Mesenteric fat pad (tissue), 1 donor: ENCODE measurements at regions not wholly inside any gene's neighbourhood (a gene's known extent, or its start where the extent isn't known, plus 50 kb on each side); places are given as distances from the start of the nearest gene placed in this dataset.
"Not testable (repeated sequence)": the region's sequence is repeated elsewhere in the genome, so short reads cannot be mapped to it uniquely, and the experiment has no call there.

Source experiments
- DNase-seq: peaks from one replicate; pipeline ENCODE4 v3.0.0-alpha.2; 2020; ENCODE audit warnings: low spot score
- donor health status: DM: yes; HTN: yes; CAD: no.

GRCh38 chr13:69101841-69102240 lies 1005.8 kb upstream of the ATXN8OS start:
- no peak for DNase-seq

- DNase-seq: no peak
Observed at GRCh38 chr13:69094485-69094884, 1013.1 kb upstream of the ATXN8OS start.

- DNase-seq: no peak
Observed at GRCh38 chr13:69092615-69093322, 1014.9 kb upstream of the ATXN8OS start.

- DNase-seq: no peak
Observed at GRCh38 chr13:69077267-69077666, 1030.4 kb upstream of the ATXN8OS start.

GRCh38 chr13:69069554-69070133 lies 1038.0 kb upstream of the ATXN8OS start:
- DNase-seq: no peak

GRCh38 chr13:69050696-69051095 lies 1056.9 kb upstream of the ATXN8OS start:
- no peak for DNase-seq

GRCh38 chr13:69044629-69045028 lies 1063.0 kb upstream of the ATXN8OS start:
- DNase-seq: no peak

- DNase-seq: no peak
Observed at GRCh38 chr13:69040898-69041297, 1066.7 kb upstream of the ATXN8OS start.

GRCh38 chr13:69035771-69036170 lies 1071.9 kb upstream of the ATXN8OS start:
- no peak for DNase-seq

- no peak for DNase-seq
Observed at GRCh38 chr13:69028936-69029335, 1078.7 kb upstream of the ATXN8OS start.

GRCh38 chr13:69020120-69020519 lies 1087.5 kb upstream of the ATXN8OS start:
- no peak for DNase-seq

- DNase-seq: not testable (repeated sequence)
Observed at GRCh38 chr13:69018173-69018572, 1089.5 kb upstream of the ATXN8OS start.

GRCh38 chr13:69010789-69011188 lies 1096.8 kb upstream of the ATXN8OS start:
- no peak for DNase-seq

- no peak for DNase-seq
Observed at GRCh38 chr13:69008499-69008898, 1099.1 kb upstream of the ATXN8OS start.

GRCh38 chr13:68998056-68998455 lies 1109.6 kb upstream of the ATXN8OS start:
- no peak for DNase-seq

GRCh38 chr13:68996668-68997025 lies 1111.0 kb upstream of the ATXN8OS start:
- no peak for DNase-seq

GRCh38 chr13:68995972-68996667 lies 1111.5 kb upstream of the ATXN8OS start:
- no peak for DNase-seq

- no peak for DNase-seq
Observed at GRCh38 chr13:68993154-68993553, 1114.5 kb upstream of the ATXN8OS start.

- DNase-seq: no peak
Observed at GRCh38 chr13:68988176-68988575, 1119.5 kb upstream of the ATXN8OS start.

GRCh38 chr13:68987585-68987984 lies 1120.0 kb upstream of the ATXN8OS start:
- no peak for DNase-seq

- DNase-seq: no peak
Observed at GRCh38 chr13:68984688-68985319, 1122.8 kb upstream of the ATXN8OS start.

GRCh38 chr13:68982961-68983619 lies 1124.5 kb upstream of the ATXN8OS start:
- DNase-seq: no peak
